NCI-H1417 treated with DMSO at 0.1 percent for 48 hours (cell line): ENCODE measurements at regions not wholly inside any gene's neighbourhood (a gene's known extent, or its start where the extent isn't known, plus 50 kb on each side); places are given as distances from the start of the nearest gene placed in this dataset.
A peak's percentile ranks its signal among the peaks of the same experiment; 100 is the strongest.

ENCODE experiments used
- DNase-seq: peaks from one replicate; lab custom pipeline; 2025; lab: John Stamatoyannopoulos, UW

DNA sequence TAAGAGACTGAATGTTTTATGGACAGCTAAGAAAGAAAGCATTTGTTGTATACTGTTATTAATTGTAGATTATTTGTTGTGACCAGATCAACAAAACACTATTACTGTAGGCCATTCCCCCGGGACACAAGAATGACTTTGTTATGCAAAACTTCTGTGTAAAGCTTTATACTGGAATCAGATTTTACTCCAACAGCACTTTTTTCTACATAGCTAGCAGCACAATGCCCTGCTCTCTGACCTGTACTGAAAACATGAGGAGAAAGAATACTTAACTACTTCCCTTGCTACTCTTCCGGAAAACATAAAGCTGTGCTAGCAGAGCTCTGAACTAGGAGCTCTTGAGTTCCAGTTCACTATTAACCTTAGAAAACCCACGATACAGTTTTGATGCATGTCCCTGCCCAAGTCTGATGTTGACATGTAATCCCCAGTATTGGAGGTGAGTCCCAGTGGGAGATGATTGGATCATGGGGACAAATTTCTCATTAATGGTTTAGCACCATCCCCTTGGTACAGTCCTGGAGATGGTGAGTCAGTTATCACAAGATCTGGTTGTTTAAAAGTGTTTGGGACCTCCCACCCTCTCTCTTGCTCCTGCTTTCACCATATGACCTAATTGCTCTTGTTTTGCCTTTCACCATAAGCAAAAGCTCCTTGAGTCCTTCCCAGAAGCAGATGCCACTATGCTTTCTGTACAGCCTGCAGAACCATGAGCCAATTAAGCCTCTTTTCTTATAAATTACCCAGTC lies 601.1 kb upstream of the PIK3C3 start:
- DNase-seq: no peak

- DNase-seq: no peak
Observed at GRCh38 chr18:41351430-41351829, 603.6 kb upstream of the PIK3C3 start.

DNA sequence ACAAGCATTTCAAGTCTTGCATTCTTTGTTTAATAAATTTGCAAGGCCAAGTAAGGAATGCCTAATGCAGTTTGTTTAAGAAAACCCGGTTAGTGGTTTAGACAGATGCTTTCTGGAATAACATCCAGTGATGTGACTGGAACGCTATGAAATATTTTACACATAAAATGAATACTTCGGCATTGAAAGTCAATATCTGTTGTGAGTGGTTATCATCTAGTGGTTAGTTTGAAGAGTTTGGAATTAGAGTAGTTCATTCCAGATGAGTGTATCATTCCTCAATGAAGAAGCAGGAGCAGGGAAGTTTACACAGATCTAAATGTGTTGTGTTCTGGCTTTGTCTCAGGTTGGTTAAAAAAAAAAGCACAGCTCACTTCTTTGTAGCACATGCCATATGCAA lies 608.0 kb upstream of the PIK3C3 start:
- no peak for DNase-seq

DNA sequence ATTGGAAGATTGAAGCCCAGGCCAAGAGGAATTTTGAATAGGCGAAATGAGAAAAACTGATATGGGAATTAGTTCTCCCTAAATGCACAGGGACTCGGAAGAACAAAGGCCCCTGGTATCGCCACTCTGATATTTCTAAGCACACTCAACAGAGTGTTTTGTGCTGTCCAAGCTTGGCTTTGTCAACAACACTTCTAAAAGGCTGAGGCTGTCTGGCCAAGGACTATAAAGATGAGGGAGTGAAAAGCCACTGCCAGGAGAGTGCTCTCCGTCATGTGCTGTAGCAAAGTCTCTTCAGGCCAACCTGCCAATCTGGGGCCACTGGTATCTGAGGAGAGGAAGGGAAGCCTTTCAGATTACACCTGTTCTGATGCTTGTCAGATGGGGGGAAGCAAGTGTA lies 611.2 kb upstream of the PIK3C3 start:
- no peak for DNase-seq

DNA sequence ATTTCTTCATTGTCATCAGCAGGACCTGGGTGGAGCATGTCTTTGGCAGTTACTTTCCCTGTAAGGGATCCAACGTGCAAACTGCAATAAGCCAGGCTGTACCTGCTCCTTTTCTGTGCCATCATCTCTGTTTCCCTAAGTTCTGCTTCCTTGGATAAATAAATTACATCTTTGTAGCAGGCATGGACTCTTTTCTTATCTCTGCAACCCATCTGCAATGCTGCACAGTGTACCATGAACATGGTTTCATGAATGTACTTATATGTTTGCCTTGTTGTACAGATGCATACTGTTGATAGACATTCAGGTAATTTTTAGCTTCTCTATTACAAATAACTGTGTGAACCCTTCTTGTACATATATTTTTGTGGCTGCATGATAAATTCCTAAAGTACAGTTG lies 616.7 kb upstream of the PIK3C3 start:
- no peak for DNase-seq

DNA sequence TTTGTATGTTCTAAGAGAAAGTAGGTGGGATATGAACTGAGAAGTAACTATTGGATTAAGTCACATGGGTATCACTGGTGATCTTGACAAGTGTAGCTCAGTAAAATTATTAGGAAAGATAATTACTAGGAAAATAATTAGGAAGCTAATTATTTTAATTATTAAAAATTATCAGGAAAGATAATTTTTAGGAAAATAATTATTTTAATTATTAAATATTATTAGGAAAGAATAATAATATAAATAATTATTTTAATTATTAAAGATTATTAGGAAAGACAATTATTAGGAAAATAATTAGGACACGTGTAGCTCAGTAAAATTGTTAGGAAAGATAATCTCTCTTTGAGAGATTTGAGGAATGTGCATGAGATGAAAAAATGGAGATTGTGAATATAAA lies 623.4 kb upstream of the PIK3C3 start:
- no peak for DNase-seq

DNA sequence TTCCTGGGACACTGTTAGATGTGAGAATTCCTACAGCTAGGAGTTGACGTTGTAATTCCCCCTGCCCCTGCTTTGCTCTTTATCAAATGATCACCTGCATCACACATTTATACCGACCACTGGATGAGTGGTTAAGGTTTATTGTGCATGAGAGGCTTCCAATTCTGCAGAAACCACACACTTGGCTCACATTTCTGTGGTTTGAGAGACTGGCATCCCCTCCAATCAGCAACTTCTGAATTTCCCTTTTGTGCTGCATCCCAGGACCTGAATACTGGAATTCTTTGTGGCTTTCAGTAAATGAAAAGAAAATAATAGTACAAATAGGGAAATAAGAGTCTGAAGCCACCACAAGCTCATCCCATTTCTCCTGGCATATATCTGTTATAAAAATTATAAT lies 628.7 kb upstream of the PIK3C3 start:
- DNase-seq: no peak

DNA sequence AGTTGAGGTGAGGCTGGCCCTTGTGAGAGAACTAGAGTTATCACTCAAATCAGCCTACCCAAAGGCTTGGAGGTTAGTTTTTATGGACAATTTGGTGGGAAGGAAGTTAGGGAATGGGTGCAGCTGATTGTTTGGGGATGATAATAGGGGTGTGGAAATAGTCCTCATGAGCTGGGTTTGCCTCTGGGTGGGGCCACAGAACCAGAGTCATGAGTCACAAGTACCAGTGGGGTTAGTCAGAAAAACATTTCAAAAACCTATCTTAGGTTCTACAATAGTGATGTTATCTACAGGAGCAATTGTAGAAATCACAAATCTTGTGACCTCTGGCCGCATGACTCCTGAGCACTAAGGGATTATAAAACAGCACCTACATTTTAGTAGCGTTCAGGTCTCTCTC lies 630.1 kb upstream of the PIK3C3 start:
- no peak for DNase-seq

DNA sequence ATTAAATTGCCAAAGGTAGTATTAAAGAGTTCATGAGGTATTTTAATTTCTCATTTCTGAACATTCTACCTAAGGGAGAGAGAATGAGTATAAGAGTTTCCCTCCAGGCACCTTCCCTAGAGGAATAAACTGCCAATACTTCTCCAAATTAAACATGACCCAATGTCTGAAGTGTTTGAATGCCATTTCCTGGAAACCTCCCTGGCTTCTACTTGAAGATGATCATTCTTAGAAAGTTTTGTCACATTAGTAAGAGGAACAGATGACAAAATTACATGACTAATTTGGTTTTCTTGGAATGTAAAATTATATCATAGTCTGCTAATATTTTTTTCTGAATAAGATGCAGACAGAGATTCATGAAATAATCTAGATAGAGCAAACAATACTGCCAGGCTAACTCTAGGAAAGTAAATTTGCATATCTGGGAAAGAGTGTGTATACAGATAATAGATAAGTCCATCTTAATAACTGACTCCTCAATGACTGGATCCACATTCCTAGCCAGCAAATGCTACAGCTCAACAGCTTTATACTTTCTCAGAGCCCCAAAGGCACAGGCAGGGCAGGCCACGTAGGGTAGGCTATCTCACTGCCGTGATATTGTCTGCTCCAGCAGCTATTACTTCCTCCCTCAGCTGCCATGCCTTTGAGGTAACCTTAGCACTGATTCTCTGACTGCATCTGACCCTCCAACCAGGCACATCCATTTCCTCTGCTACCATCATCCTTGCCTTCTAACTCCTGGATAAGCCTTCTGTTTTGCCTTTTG lies 630.8 kb upstream of the PIK3C3 start:
- no peak for DNase-seq

DNA sequence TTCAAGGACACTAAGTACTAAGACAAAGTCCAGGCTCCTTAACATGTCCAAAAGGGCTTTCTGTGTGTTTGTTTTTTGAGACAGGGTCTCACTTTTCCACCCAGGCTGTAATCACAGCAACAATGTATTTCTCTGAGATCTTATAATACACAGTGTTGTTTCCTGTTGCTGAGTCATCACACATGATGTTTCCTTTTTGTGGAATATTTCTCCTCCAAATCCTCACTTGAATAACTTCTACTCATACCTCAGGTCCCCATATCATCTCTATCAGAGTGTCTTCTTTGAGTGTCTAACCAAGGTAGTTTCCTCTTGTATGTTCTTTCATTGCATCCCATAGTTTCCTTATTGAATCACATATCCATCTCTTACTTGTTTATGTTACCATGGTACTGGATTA lies 632.0 kb upstream of the PIK3C3 start:
- no peak for DNase-seq

DNA sequence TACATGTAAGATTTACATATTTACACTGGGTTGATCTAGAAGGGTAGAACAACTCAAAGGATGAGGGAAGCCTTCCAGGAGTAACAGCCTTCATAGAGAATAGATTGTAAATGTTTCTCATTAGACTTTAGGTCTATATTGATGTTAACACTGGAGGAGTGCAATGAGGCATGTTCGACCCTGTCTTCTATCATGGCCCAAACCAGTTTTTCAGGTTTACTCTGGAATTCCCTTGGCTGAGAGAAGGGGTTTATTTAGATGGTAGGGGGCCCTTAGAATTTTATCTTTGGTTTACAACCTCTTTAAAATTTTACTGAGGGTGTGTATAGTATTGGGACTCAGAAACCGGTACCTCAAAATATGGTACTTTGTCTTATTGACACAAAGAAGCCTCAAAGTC lies 634.9 kb upstream of the PIK3C3 start:
- peak; percentile 6 for DNase-seq

GRCh38 chr18:41315134-41315533 lies 639.9 kb upstream of the PIK3C3 start:
- no peak for DNase-seq

GRCh38 chr18:41311571-41312547 lies 643.2 kb upstream of the PIK3C3 start:
- DNase-seq: no peak

DNA sequence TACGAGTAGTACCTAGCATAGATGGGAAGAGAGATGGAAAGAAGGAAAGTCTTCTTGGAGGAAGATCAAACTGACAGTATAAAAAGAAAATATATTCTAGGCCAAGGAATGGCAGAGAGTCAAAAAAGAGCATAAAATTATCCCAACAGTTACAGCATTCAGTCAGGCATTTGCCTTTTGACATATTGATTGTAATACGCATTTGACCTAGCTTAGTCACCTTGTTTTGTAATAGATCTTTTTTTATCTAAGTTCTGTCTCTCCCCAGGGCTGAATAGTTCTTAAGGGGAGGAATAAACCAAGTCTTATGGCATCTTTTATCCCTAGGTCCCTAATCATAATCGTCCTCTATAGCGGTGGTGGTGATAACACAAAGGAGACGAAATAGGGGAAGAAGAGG lies 657.3 kb upstream of the PIK3C3 start:
- DNase-seq: no peak

DNA sequence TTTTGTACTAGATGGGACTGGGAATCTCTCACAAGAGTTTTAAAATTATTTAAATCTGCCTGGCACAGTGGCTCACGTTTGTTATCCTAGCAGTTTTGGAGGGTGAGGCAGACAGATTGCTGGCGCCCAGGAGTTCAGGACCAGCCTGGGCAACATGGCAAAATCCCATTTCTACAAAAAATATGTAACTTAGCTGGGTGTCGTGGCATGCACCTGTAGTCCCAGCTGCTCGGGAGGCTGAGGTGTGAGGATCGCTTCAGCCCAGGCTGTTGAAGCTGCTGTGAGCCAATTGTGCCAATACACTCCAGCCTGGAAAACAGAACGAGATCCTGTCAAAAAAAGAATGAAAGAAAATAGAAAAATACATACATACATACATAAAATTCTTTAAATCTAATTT lies 685.7 kb upstream of the PIK3C3 start:
- DNase-seq: no peak

DNA sequence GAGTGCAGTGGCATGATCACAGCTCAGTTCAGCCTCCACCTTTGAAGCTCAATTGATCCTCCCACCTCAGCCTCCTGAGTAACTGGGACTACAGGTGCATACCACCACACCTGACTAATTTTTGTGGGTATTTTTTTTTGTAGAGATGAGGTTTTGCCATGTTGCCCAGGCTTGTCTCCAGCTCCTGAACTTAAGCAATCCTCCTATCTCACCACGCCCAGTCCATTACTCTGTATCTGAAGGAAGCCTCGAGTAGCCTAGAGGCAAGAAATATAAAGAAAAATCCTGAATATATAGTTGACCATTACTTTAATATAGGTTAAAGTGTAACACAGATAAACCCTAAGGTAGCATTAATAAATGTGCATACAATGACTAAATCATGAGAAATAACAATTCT lies 686.8 kb upstream of the PIK3C3 start:
- no peak for DNase-seq

DNA sequence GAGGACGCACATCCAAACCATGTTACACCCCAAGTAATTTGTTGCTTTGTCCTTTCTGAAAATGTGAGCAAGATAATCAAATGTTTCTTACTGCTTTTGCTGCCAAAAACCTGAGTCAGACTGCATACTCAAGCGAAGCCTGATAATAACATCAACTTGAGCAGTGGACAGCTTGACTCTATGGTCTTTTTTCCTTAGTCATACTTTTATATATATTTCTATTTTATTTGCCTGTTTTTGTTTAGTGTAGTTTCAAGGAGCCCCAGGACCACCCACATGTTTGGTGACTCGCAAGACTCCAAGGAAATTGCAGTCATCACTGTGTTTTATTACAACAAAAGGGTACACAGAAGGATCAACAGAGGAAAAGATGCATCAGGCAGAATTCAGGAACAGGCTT lies 688.4 kb upstream of the PIK3C3 start:
- DNase-seq: no peak

DNA sequence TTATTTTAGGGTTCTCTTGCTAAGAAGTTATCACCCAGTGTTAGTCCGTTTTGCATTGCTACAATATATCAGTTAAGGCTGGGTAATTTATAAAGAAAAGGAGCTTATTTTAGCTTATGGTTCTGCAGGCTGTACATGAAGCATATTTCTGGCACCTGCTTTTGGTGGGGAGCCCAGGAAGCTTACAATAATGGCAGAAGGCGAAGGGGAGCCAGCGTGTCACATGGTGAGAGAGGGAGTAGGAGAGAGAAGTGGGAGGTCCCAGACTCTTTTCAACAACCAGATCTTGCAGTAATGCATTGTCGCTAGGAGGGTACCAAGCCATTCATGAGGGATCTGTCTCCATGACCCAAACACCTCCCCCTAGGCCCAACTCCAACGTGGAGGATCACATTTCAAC lies 688.8 kb upstream of the PIK3C3 start:
- DNase-seq: no peak

- DNase-seq: no peak
Observed at GRCh38 chr18:41265047-41265446, 690.0 kb upstream of the PIK3C3 start.

DNA sequence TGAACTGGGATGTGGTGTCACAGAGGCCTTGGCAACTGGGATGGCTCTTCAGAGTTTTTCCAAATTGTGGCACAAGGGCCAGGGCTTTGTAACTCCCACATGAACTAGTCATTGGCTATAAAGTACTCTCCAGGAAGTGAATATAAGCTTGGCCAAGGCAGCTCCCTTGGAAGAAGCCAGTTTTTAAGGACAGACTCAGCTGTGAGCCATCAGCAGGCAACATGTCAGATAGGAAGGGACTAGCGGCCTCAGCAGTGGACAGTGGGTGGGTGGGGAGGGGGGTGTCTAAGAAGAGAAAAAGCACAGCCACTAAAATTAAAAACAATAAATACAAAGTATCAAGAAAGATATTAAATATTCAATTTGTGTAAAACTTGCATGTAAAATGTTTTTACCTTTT lies 691.1 kb upstream of the PIK3C3 start:
- DNase-seq: no peak

- no peak for DNase-seq
Observed at GRCh38 chr18:41262688-41263087, 692.3 kb upstream of the PIK3C3 start.

DNA sequence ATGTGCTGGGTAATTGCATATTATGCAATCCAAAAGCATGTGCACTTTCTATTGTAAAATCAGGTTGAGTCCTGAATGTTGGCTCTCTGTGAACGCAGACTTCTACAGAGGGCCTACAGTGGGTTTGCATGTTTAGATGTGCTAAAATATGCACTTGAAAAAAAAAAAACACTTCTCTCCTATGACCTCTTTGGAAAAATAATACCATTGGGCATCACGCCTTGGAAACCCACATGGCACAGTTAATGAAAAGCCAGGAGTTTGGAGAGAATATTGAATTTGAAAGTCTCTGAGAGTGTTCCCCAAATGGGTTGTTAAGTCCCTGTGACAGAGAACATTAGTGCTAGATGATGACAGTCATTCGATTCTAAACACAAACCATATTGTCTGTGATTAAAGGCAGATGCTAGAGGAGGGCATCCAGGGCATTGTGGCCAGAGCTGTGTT lies 710.4 kb upstream of the PIK3C3 start:
- no peak for DNase-seq

- DNase-seq: no peak
Observed at GRCh38 chr18:41237317-41237716, 717.7 kb upstream of the PIK3C3 start.
